HCT116 (cell line): ENCODE measurements at regions not wholly inside any gene's neighbourhood (a gene's known extent, or its start where the extent isn't known, plus 50 kb on each side); places are given as distances from the start of the nearest gene placed in this dataset.

ENCODE experiments used
- ATAC-seq: fragments of 200-7000 bp; cut with Tn5 transposase; 2 replicates; pipeline ENCODE4 v1.9.1; 2020; ENCODE audit warnings: mild to moderate bottlenecking, moderate library complexity
- BruUV-seq: library from RNA; stranded (reverse); fragments of 400-500 nt; replicated peaks from 2 replicates; lab custom pipeline; 2021; lab: Mats Ljungman, UMichigan
- CTCF ChIA-PET: fragments of 300-600 bp; sonication (Branson Sonifier 250); formaldehyde crosslinking; loops from one replicate; lab custom pipeline; 2021; ENCODE audit warnings: antibody characterized with exemption; lab: Charles Lee
- POLR2A ChIA-PET: fragments of 300-600, 350-600 bp; sonication (Branson Sonifier 250); formaldehyde crosslinking; loops from one replicate; lab custom pipeline; 2021; ENCODE audit warnings: antibody characterized with exemption; lab: Charles Lee
- RAD21 ChIA-PET, 2 experiments: fragments of 300-600 bp; sonication (Branson Sonifier 250); formaldehyde crosslinking; loops; one replicate each; lab custom pipeline; 2023; ENCODE audit warnings: low total read pairs in 2 of 2; ENCODE audit not compliant: uncharacterized antibody in 2 of 2, unreplicated experiment in 2 of 2, low non-redundant PET in 1 of 2; lab: Charles Lee
- DNase-seq: peaks from one replicate; pipeline ENCODE4 v3.0.0-alpha.2; 2010; ENCODE audit warnings: low read depth, low spot score
- H2AFZ ChIP-seq: fragments of 200-600 bp; shearing (Covaris generic), sonication (generic); 2 replicates; pipeline ENCODE4 v1.6.1; 2017; ENCODE audit warnings: low read depth, mixed run types, mixed read lengths, antibody characterized with exemption, low read length; ENCODE audit not compliant: poor library complexity, severe bottlenecking
- H3K27ac ChIP-seq: 2 replicates; pipeline ENCODE4 v1.5.1; 2012; ENCODE audit warnings: low read depth, low read length
- H3K27me3 ChIP-seq: fragments of 200-600 bp; sonication (generic); 2 replicates; pipeline ENCODE4 v1.6.1; 2016; ENCODE audit warnings: mixed run types, low read length, mixed read lengths; ENCODE audit not compliant: insufficient read depth
- H3K36me3 ChIP-seq, 2 experiments: fragments of 200-500 bp in 1 of 2; fragments of 200-600 bp in 1 of 2; sonication (Bioruptor generic) in 1 of 2; sonication (generic) in 1 of 2; 2 replicates each; pipeline versions ENCODE4 v1.5.1 to v1.6.1; 2014 to 2016; ENCODE audit warnings: low read length in 2 of 2, inconsistent platforms in 1 of 2, mixed read lengths in 1 of 2, mixed run types in 1 of 2; ENCODE audit not compliant: insufficient read depth in 2 of 2, control insufficient read depth in 1 of 2
- H3K4me1 ChIP-seq, 2 experiments: fragments of 200-600 bp in 1 of 2; sonication (generic) in 1 of 2; 2 replicates each; pipeline versions ENCODE4 v1.5.1 to v1.6.1; 2012 to 2017; ENCODE audit warnings: low read length in 2 of 2, inconsistent platforms in 1 of 2, mild to moderate bottlenecking in 1 of 2, mixed read lengths in 1 of 2, mixed run types in 1 of 2, moderate library complexity in 1 of 2; ENCODE audit not compliant: insufficient read depth in 2 of 2, control insufficient read depth in 1 of 2
- H3K4me2 ChIP-seq: fragments of 200-600 bp; sonication (generic); 2 replicates; pipeline ENCODE4 v1.6.1; 2017; ENCODE audit warnings: mixed run types, low read length, mixed read lengths
- H3K4me3 ChIP-seq, 2 experiments: fragments of 200-600 bp in 1 of 2; sonication (generic) in 1 of 2; replicated peaks in 1 of 2; 2 replicates each; pipeline ENCODE4 v1.5.1; 2011 to 2016; ENCODE audit warnings: low read length in 2 of 2, control low read depth in 1 of 2, low read depth in 1 of 2, mild to moderate bottlenecking in 1 of 2, mixed read lengths in 1 of 2, mixed run types in 1 of 2
- H3K79me2 ChIP-seq: fragments of 200-600 bp; sonication (generic); 2 replicates; pipeline ENCODE4 v1.6.1; 2017; ENCODE audit warnings: mild to moderate bottlenecking, mixed run types, low read length, moderate library complexity, mixed read lengths; ENCODE audit not compliant: insufficient read depth
- H3K9ac ChIP-seq: fragments of 200-600 bp; sonication (generic); 2 replicates; pipeline ENCODE4 v1.6.1; 2016; ENCODE audit warnings: low read length, mixed read lengths
- H3K9me2 ChIP-seq: fragments of 200-600 bp; sonication (generic), shearing (Covaris generic); 2 replicates; pipeline ENCODE4 v1.6.1; 2017; ENCODE audit warnings: mixed run types, mild to moderate bottlenecking, moderate library complexity; ENCODE audit not compliant: insufficient read depth
- H3K9me3 ChIP-seq, 2 experiments: fragments of 200-500 bp in 1 of 2; fragments of 200-600 bp in 1 of 2; sonication (Bioruptor generic) in 1 of 2; sonication (generic) in 1 of 2; 2 replicates each; pipeline ENCODE4 v1.6.1; 2014 to 2017; ENCODE audit warnings: low read length in 2 of 2, mixed read lengths in 2 of 2, inconsistent platforms in 1 of 2, low read depth in 1 of 2, mild to moderate bottlenecking in 1 of 2, mixed run types in 1 of 2, moderate library complexity in 1 of 2; ENCODE audit not compliant: control insufficient read depth in 1 of 2, insufficient read depth in 1 of 2
- H4K20me1 ChIP-seq: fragments of 200-600 bp; sonication (generic), shearing (Covaris generic); 2 replicates; pipeline ENCODE4 v1.6.1; 2017; ENCODE audit warnings: mixed run types, mild to moderate bottlenecking, moderate library complexity; ENCODE audit not compliant: insufficient read depth
- ATF3 ChIP-seq: IDR thresholded peaks from 2 replicates; pipeline ENCODE4 v1.6.1; 2012
- CBX3 ChIP-seq: IDR thresholded peaks from 2 replicates; pipeline ENCODE4 v1.6.1; 2012; ENCODE audit warnings: low read depth
- CEBPB ChIP-seq: IDR thresholded peaks from 2 replicates; pipeline ENCODE4 v1.6.1; 2012; ENCODE audit warnings: low read depth
- EGR1 ChIP-seq: IDR thresholded peaks from 2 replicates; pipeline ENCODE4 v1.6.1; 2012; ENCODE audit warnings: low read depth
- ELF1 ChIP-seq: IDR thresholded peaks from 2 replicates; pipeline ENCODE4 v1.6.1; 2012; ENCODE audit warnings: low read depth, borderline replicate concordance
- EZH2 ChIP-seq: fragments of 200-600 bp; sonication (generic); IDR thresholded peaks from 2 replicates; pipeline ENCODE4 v1.6.1; 2017; ENCODE audit warnings: antibody characterized with exemption, mixed run types
- EZH2phosphoT487 ChIP-seq: fragments of 200-600 bp; IDR thresholded peaks from 2 replicates; pipeline ENCODE4 v1.6.1; 2018; ENCODE audit warnings: antibody characterized with exemption, borderline replicate concordance
- FOSL1 ChIP-seq: IDR thresholded peaks from 2 replicates; pipeline ENCODE4 v1.6.1; 2012; ENCODE audit warnings: low read depth
- JUND ChIP-seq: IDR thresholded peaks from 2 replicates; pipeline ENCODE4 v1.6.1; 2012
- MAX ChIP-seq: IDR thresholded peaks from 2 replicates; pipeline ENCODE4 v1.6.1; 2012
- POLR2A ChIP-seq: IDR thresholded peaks from 2 replicates; pipeline ENCODE4 v1.7.0; 2011; ENCODE audit warnings: borderline replicate concordance; ENCODE audit not compliant: insufficient read depth, insufficient read length; ENCODE audit errors: extremely low read depth
- POLR2AphosphoS5 ChIP-seq: IDR thresholded peaks from 2 replicates; pipeline ENCODE4 v1.6.1; 2011; ENCODE audit warnings: mild to moderate bottlenecking, low read depth, low read length, moderate library complexity
- REST ChIP-seq: IDR thresholded peaks from 2 replicates; pipeline ENCODE4 v1.6.1; 2012; ENCODE audit warnings: low read depth
- SIN3A ChIP-seq: IDR thresholded peaks from 2 replicates; pipeline ENCODE4 v1.6.1; 2012; ENCODE audit warnings: low read depth
- SP1 ChIP-seq: IDR thresholded peaks from 2 replicates; pipeline ENCODE4 v1.6.1; 2012; ENCODE audit warnings: low read depth
- SRF ChIP-seq: IDR thresholded peaks from 2 replicates; pipeline ENCODE4 v1.6.1; 2012; ENCODE audit warnings: low read depth
- TCF7L2 ChIP-seq: IDR thresholded peaks from 2 replicates; pipeline ENCODE4 v1.7.0; 2011; ENCODE audit warnings: borderline replicate concordance, inconsistent platforms; ENCODE audit not compliant: insufficient read depth, insufficient read length; ENCODE audit errors: extremely low read depth
- ZBTB33 ChIP-seq: IDR thresholded peaks from 2 replicates; pipeline ENCODE4 v1.6.1; 2011; ENCODE audit warnings: mild to moderate bottlenecking, low read length, moderate library complexity; ENCODE audit not compliant: insufficient replicate concordance; ENCODE audit errors: extremely low read depth
- ZFX ChIP-seq: fragments of 450-650 bp; IDR thresholded peaks from 2 replicates; pipeline ENCODE4 v1.6.1; 2017
- ZNF274 ChIP-seq: fragments of 200-500 bp; sonication (Bioruptor generic); IDR thresholded peaks from 2 replicates; pipeline ENCODE4 v1.6.1; 2014; ENCODE audit warnings: mild to moderate bottlenecking, low read depth, low read length, inconsistent platforms
- intact Hi-C: fragments of 100-400 bp; cut with micrococcal nuclease; formaldehyde crosslinking; loops from 2 replicates; pipeline ENCODE4 v1.10.0; 2022

GRCh38 chr11:130785380-130786116, 130.7 kb downstream of the SNX19 start (continued):
- no peak for TF ChIP-seq MAX
- TF ChIP-seq ZNF274, result no peak
- no peak for TF ChIP-seq FOSL1
- no peak for TF ChIP-seq EZH2phosphoT487
- TF ChIP-seq CBX3, result no peak
- no peak for TF ChIP-seq EZH2
- no peak for TF ChIP-seq POLR2AphosphoS5
- no peak for TF ChIP-seq SIN3A
- no peak for TF ChIP-seq SP1

GRCh38 chr11:130786586-130786985, 129.7 kb downstream of the SNX19 start:
- ChIA-PET POLR2A (no interaction called here), CTCF (no interaction called here), RAD21 (no interaction called here)
- DNase-seq, result no peak
- ATAC-seq, result no peak
- no peaks in the 10 kb centered on the region; a peak in 1 of 4 replicates for H3K4me1 ChIP-seq
- H3K79me2 ChIP-seq, result no peaks in the 10 kb centered on the region
- intact Hi-C loops, result no loop called here
- no peak overlapping the region for H3K9ac ChIP-seq
- TF ChIP-seq TCF7L2 (no peak), EZH2 (no peak), EZH2phosphoT487 (no peak), POLR2A (no peak), ATF3 (no peak), CEBPB (no peak), POLR2AphosphoS5 (no peak), MAX (no peak), REST (no peak), ZFX (no peak), SP1 (no peak), JUND (no peak), ELF1 (no peak), EGR1 (no peak), SRF (no peak), ZBTB33 (no peak)
- no peaks in the 10 kb centered on the region for H4K20me1 ChIP-seq
- no peak overlapping the region for H3K4me3 ChIP-seq
- H3K36me3 ChIP-seq, result no peaks in the 10 kb centered on the region
- BruUV-seq, result no TSS peak
- no peak overlapping the region for H3K27ac ChIP-seq
- no peaks in the 10 kb centered on the region for H3K9me2 ChIP-seq
- H3K4me2 ChIP-seq, result no peak overlapping the region
- no peaks in the 10 kb centered on the region for H3K27me3 ChIP-seq
- no peaks in the 10 kb centered on the region for H3K9me3 ChIP-seq
- H2AFZ ChIP-seq, result no peak overlapping the region
